GM21360 (cell line): ENCODE measurements at regions not wholly inside any gene's neighbourhood (a gene's known extent, or its start where the extent isn't known, plus 50 kb on each side); places are given as distances from the start of the nearest gene placed in this dataset.
"Not testable (repeated sequence)": the region's sequence is repeated elsewhere in the genome, so short reads cannot be mapped to it uniquely, and the experiment has no call there.

ENCODE experiments used
- ATAC-seq: cut with Tn5 transposase; IDR thresholded peaks from one replicate; pipeline ENCODE4 v1.9.1; 2021; ENCODE audit warnings: mild to moderate bottlenecking, moderate library complexity; ENCODE audit not compliant: unreplicated experiment

DNA sequence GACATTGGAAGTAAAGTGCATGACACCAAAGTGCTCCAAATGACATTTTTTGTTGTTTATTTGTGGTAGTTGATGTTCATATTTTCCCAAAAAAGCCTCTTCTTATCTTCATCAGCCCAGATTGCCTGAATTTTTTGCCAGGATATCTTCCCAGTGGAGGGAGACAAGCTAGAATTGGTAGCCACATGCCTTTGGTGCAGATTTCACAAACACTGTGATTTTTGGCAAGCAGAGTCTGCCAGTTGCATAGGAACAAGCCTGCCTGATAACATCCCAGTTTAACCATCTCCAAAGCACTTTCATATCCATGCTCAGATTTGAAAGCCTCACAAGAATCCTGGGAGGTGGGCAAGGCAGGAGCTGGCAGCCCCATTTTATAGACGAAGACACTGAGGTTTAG lies 102.3 kb upstream of the SYT13 start:
- ATAC-seq, result no peak

GRCh38 chr11:45387885-45388284 lies 101.7 kb upstream of the SYT13 start:
- not testable (repeated sequence) for ATAC-seq

DNA sequence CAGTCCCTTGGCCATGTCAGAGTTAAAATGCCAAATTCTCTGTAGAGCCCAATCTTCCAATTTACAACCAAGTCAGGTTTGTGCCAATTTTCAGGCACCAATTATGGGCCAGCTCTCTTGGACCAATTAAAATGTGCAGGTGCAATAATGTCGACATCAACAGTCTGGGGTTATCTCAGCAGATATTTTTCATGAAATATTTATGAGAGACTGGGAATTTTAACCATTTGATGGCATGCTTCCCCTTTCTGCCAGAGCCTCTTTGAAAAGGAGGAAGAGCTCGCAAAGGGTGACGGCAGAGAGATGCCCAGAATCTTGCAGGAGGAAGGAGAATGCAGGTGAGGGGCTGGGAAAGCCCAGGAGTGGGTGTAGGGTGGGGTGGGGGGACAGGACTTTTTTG lies 100.8 kb upstream of the SYT13 start:
- ATAC-seq, result no peak

DNA sequence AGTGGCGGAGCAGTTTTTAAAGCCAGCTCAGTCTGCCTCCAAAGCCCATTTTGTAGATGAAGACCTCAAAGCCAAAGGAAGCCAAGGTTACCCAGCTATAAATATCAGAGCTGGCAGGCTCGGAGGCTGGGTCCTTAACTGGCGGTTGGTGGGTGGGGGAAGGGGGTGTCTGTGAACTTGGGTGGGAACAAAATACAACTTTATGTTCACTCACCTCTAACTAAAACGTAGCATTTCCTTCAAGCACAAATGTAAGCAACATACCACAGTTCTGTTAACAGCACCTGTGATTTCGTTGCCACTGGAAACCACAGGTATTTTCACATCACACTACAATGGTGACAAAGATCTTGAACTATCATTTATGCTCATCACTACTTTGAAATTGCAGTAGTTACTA lies 99.7 kb upstream of the SYT13 start:
- ATAC-seq, result no peak

GRCh38 chr11:45385423-45385822 lies 99.3 kb upstream of the SYT13 start:
- no peak for ATAC-seq

GRCh38 chr11:45384711-45385241 lies 98.6 kb upstream of the SYT13 start:
- ATAC-seq, result no peak

DNA sequence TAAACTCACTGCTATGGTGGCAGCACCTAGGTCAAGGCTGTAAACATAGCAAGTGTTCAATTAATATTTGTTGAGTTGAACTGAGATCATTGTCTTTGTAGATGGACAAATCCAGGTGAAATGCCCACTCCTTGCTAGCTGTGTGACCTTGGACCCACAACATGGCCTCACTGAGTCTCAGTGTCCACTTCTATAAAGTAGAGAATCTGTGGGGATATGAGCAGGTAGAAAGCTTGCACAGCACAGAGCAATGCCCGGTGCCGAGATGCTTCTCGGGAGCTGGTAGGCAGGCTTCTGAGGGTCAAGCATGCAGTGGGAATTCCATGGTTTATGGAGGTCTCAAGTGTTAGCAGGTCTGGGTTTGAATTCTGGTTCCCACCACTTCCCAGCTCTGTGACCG lies 97.9 kb upstream of the SYT13 start:
- no peak for ATAC-seq

- ATAC-seq, result no peak
These were observed 97.1 kb upstream of the SYT13 start for GRCh38 chr11:45383224-45383623.

GRCh38 chr11:45382133-45382878 lies 96.2 kb upstream of the SYT13 start:
- ATAC-seq, result no peak

- no peak for ATAC-seq
These were observed 93.2 kb upstream of the SYT13 start for GRCh38 chr11:45379162-45379863.

GRCh38 chr11:45378516-45378915 lies 92.4 kb upstream of the SYT13 start:
- no peak for ATAC-seq

- no peak for ATAC-seq
These were observed 88.5 kb upstream of the SYT13 start for GRCh38 chr11:45374653-45375059.

GRCh38 chr11:45374130-45374529 lies 88.0 kb upstream of the SYT13 start:
- ATAC-seq, result no peak

- no peak for ATAC-seq
These were observed 87.4 kb upstream of the SYT13 start for GRCh38 chr11:45373506-45374035.

- not testable (repeated sequence) for ATAC-seq
These were observed 86.3 kb upstream of the SYT13 start for GRCh38 chr11:45372414-45372813.

DNA sequence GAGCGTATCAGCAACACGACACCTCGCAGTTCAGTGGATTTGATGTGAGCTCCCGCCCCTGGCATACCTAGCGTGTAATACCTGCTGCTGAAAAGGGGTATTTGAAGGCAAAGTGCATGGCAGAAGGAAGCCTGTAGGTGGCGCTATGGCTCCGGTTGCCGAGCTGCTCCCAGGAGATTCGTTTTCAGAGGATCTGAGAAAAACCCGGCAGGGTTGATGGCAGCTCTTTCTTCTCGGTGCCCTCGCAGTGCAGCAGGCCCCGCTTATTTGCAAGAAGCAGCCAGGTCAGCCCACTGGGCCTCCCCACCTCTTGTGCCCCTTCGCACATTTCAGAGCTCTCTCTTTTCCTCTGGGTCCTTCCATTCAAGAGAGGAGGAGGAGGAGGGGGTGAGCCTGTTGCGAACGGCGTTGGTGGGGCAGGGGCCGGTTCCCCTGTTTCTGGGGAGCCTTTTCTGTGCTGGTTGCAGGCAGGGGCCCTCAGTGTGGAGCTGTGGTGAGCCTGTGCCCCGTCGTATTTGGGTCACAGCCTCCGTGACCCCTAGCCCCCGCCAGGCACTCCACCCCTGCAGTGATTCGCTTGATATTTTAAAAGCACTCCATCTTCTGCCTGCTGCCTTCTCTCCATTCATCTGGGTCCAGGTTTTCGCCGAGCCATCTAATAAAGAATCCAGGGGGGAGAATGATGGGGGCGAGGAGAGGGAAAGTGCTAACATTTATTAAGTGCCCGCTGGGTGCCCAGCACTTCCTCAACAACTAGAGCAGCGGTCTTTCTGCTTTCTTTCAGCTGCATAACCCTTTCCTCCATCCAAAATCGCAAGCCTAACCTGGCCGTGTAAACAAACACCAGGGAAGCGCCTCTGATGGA lies 85.3 kb upstream of the SYT13 start:
- ATAC-seq, result no peak

DNA sequence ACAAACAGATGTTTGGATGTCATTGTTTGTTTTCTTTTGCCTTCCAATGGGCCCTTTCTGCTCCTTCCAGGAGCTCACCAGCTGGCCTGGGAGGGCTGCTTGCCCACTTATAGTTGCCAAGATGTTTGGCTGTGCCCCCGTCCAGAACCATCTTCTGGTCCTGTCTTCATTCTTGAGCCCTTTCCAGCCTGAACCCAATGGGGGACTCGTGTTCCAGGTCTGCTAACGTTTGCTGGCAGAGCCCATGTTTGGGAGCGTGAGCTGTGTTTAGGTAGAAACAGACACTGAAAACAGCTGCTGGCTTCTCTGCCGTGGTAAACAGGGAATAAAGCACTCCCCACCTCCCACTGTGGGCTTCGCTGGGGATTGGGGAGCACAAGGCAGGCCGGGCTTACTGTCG lies 83.2 kb upstream of the SYT13 start:
- ATAC-seq, result no peak

GRCh38 chr11:45368697-45369096 lies 82.6 kb upstream of the SYT13 start:
- no peak for ATAC-seq

GRCh38 chr11:45366619-45367190 lies 80.6 kb upstream of the SYT13 start:
- no peak for ATAC-seq

- no peak for ATAC-seq
These were observed 79.9 kb upstream of the SYT13 start for GRCh38 chr11:45365961-45366618.
